Activated CD4-positive, CD25-positive, alpha-beta regulatory T cell treated with anti-CD3 and anti-CD28 coated beads, Interleukin-2, amount 50 U/mL, for 16 hours (primary cell): ENCODE measurements at regions not wholly inside any gene's neighbourhood (a gene's known extent, or its start where the extent isn't known, plus 50 kb on each side); places are given as distances from the start of the nearest gene placed in this dataset.
"Not testable (repeated sequence)": the region's sequence is repeated elsewhere in the genome, so short reads cannot be mapped to it uniquely, and the experiment has no call there.

Source experiments
- DNase-seq: peaks from one replicate; pipeline ENCODE4 v3.0.0-alpha.2; 2020; ENCODE audit warnings: low read depth, low spot score

DNA sequence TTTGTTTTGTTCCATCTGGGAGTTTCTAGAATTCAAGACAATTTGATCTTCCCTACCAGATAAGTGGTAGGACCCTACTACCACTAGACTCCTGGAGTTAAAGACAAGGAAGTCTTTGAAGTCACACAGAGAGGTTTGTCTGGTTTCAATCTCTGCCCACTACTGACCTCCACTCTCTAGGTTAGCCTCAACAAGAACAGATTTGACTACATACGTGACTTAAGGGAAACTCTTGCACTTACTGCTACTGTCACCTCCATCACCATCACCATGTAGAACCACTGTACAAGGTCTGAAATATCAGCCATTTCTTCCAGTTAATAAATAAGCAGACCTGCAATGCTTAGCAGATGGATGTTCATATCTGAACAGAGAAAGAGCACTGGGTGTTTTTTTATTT, 148.3 kb upstream of the ARHGEF26 start:
- DNase-seq, result no peak

DNA sequence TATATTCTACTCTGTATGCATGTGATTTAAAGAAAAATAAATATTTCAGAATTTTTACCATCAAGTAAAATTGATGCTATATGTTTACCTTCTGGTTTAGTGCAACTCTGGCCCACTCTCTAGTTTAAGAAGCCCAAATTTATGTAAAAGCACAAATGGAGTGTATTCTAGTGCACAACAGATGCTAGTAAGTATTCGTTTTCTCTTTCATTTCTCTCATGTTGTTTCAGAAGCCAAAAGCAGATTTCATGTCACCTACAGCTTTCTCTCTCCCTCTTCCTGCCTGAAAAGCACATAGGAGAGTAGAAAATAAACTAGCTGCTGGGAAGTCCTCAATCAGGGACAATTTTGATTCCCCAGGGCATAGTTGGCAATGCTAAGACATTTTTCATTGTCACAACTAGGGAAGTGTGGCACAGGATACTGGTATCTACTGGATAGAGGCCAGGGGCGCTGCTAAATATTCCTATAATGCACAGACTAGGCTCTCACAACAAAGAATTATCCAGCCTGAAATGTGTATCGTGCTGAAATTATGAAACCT, 147.4 kb upstream of the ARHGEF26 start:
- no peak for DNase-seq

DNA sequence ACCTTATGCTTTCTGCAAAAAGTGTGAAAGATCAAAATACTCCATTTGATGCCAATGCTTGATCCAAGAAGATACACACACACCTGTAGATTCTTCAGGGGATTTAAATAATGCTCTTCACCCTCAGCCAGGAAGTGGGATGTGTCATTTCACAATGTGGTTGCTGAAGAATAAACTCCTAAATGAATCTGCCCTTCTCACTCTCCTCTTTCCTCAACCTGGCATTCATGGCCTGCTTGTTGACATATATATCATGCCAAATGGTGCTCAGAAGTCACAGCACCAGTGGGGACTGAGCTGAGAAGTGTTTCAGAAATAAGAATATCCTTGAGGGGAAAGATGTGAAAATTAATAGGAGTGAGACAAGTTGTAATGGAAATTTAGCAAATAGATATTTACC, 146.6 kb upstream of the ARHGEF26 start:
- DNase-seq, result no peak

DNA sequence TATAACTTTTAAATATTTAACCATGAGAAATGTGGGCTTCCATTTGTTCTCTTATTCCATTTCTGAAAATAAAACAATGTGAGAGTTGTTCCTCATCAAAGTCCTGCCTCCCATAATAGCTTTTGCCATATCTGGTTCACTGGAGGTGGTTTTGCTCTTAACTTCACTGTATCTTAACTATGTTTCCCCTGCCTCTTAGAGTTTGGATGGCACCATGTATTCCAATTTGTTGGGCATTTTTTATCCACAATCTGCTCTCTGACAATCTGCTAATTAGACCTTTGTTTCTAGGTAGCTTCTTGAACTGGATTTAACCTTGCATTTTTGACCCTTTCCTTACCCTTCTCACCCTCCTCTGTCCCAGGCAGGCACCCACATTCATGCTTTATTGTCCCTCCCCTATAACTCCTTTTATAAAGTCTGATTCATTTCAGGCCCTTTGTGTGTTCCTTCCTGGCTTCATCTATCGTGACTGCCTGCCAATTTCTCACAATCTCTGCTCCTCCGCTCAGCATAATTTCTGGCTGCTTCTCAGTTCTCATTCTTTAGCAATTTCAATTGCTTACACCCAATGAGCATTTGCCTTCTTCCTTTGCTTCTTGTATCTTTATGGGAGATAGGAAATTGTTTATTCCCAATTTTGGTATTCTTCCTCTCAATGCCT, 144.2 kb upstream of the ARHGEF26 start:
- no peak for DNase-seq

DNA sequence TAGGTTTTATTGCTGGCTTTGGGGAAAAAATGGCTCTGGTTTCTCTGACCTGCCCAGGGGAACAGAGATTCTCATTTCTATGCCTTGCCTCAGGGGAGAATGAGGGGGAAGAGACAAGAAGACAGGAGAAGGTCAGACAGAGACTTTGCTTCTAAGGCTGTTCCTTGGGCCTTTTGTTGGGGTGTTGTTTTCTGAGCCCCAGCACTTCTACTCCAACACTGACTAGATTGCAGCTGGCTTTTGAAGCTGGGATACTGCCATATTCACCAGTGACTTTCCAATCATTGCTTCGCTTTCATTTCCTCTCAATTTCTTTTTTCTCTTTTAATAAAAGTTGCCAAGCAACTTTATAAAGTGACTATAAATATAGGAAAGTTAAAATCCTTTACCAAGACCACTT, 143.2 kb upstream of the ARHGEF26 start:
- no peak for DNase-seq

DNA sequence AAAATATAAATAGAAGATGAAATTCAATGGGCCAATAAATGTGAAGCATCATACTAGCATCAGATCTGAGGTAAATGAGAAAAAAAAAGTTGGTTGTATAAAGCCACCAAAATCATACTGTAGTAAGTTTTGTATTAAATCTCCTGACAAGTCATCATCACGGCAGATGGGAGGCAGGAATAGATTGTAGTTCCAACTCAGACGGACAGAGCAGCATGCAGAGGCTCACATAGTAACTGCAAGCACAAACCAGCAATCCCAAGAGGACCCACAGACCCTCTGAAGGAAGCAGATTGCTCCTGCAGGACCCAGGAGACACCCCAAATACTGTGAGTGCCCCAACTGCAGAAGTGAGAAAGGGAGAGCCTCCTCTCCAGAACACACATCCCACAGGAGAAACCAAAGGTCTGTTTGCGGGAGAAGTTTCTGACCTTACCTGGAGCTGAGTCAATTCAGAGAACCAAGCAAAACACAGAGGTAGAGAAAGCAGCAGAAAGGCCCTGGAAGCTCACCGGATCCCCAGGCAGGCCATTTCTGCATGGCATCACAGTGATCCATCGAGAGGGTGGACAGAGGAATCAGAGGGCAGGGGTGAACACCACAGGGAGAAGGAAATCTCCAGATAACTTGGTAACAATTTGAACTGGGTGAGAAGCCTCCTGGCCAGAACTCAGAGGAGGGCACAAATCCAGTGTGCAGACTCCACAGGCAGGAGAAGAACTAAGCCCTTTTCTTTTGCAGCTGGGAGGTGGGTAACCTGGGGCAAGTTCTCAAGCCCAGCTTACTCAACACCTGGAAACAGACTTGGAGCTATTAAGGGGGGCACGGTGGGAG, 141.6 kb upstream of the ARHGEF26 start:
- DNase-seq, result no peak

DNA sequence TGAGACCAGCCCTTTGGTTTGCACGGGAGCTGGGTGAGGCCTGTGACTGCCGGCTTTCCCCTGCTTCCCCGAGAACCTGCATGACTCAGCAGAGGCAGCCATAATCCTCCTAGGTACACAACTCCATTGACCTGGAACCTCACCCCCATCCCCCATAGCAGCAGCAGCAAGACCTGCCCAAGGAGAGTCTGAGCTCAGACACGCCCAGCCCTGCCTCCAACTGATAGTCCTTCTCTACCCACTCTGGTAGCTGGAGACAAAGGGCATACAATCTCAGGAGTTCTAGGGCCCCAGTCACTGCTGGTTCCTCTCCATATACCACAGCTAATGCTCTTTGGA, 141.0 kb upstream of the ARHGEF26 start:
- no peak for DNase-seq

DNA sequence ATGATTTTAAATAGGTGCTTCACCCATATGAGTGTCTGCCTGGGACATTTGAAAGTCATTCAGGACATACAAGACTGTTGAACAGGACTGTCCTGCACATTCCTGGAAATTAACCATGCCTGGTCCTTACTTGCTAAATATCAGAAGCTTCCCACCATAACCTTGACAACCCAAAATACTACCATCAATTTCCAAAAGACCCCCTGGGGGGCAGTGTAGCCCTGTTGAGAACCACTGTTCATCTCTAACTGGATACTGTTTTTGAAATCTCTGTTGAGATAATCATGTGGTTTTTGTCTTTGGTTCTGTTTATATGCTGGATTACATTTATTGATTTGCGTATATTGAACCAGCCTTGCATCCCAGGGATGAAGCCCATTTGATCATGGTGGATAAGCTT, 123.8 kb upstream of the ARHGEF26 start:
- not testable (repeated sequence) for DNase-seq

DNA sequence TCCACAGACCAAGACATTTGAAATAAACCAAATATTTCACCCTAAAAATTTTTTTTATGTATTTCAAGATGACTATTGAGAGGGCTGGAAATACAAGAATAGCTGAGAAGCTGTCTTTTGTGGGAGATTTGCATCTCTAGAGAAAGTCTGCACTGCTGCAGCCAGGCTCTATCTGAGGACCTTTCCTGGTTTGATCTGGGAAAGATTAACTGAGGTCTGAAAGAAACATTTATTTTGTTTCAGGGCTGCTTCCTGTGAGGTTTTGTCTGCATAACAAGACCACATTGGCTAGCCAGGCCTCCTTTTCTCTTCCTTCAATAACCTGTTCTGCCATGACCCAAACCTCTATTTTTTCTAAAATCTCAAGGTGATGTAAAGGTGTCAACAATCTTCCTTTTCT, 117.5 kb upstream of the ARHGEF26 start:
- DNase-seq, result no peak

DNA sequence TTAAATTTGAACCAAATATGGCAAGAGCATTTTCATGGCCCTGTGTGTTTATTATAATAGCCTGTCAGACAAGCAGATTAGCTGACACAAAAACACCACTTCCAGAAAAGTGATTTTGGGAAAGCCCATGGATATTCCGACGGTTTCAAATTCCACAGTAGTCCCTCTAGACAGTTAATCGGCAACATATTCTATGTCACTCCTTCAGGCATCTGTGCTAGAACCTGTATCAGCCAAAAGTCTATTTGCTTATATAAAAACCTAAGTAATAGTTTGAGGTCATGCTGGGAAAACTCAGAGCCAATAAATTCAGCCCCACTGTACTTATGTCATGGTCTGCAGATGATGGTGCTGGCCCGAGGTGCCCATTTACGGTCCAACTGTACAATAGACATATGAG, 110.2 kb upstream of the ARHGEF26 start:
- DNase-seq, result no peak

DNA sequence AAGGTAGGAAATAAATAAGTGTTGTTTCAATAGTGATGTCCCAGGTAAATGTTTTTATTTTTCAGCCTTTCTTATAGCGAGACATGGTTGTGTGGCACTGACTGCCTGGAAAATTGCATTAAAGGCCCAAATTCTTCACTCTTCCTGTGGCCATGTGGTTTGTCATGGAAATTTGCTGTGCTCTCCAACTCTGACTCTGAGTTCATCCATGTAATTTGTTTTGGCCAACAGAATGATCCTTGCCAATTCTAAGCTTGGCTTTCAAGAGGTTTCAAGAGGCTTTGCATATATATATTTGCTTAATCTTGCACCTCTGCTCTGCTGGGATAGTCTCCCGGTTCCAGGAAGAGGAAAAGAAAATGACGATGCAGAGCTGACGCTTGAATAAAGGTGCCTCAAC, 107.5 kb upstream of the ARHGEF26 start:
- DNase-seq, result no peak

DNA sequence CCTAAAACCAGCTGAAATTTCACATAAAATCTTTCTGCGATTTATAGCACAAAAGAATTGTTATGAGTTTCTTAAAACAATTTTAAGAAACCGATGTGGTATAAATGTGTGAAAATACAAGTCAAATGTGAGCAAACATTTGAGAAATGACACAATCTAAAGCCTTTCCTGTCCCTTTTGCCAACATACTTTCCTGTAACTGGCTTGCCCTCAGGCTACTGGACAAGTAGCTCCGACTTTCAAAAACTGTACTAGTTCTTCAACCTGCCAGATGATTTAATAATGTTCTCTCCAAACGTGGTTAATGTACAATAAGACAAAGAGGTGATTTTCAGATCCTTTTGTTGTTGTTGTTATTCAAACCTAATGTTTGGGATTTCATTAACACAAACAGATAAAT, 105.9 kb upstream of the ARHGEF26 start:
- no peak for DNase-seq

DNA sequence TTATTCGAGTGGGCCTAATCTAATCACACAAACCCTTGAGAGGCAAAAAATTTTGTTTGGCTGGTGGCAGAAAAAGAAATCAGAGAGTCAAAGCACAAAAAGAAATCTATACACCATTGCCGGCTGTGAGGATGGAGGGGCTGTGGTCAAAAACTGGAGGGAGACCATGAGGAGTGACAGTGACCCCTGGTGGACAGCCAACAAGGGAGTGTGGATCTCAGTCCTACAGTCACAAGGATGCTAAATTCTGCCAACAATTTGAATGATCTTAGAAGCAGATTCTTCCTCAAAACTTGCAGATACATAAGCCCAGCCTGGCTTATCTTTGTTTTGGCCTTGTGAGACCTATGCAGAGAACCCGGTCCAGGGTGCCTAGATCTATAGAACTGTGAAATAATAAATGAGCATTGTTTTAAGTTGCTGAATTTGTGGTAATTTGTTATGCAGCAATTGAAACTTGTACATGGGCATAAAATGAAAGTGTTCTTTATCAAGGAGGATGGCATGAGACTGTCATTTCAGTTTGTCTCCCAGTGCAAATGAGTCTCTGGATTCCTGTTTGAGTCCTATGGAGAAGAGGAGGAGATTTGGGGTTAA, 103.0 kb upstream of the ARHGEF26 start:
- no peak for DNase-seq

DNA sequence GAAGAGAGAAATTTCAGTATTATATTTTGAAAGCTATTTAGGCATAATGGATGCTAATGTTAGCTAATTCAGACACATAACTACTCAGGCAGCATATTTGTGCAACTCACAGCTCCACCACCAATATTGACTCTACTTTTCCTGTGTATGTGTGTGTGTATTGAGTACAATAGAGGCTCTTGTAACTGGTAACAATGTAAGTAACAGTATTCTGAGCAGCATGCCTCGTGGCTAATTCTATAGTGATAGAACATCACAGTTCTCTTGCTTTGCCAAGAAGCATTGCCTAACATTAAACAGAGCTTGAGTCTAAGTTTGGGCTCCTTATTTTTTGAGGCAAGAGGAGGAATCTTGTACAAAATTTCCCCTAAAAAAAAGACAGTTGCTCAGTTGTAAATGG, 98.6 kb upstream of the ARHGEF26 start:
- no peak for DNase-seq

DNA sequence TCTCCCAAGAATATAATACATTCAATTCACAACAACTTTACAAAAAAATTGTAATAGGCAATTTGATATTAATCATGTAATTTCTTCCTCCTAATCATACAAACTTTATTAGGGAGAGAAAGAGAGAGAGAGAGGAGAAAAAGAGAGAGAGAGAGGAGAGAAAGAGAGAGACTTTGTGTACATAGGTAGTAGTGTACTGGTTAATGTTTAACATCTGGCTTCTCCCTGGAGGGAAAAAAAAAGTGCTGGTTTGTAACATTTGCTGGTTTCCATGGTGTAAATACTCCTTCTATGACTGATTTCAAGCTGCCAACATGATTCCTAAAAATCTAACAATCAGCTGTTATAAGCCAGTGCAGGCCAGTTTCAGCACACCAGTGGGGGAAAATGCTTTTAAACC, 98.0 kb upstream of the ARHGEF26 start:
- DNase-seq, result no peak

DNA sequence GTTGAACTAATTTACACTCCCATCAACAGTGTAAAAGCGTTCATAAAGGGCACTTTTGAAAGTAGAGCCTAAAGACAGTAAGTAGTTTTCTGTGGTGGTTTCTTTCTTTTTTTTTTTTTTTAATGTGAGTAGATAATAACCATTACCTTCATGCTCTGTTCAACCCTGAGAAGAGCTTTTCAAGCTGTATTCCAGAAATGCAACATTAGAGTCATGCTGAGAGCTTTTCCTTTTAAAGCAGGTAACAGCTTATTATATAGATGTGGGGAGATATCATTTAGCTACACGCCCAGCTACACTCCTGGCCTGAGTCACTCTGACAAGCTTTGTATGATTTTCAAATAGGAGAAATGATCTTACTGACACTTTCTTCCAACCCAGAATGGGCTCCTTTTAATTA, 96.2 kb upstream of the ARHGEF26 start:
- DNase-seq, result no peak

DNA sequence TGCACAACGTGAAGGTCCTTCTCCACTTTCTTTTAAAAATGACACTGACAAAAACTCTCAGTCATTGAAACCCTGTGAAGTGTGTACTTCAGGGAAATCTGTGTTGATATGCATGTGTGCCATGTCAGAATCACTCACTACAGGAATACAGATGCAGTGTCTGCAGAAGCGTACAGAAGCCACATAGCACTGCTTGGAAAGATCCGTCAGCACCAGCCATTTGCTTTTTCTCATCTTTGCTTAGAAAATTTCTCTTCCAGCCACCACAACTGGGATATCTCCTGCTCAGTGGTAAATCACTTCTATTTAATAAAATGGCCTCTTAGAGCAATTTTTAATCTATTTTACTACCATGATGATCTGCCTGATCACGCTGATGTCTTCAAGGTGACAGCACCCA, 91.3 kb upstream of the ARHGEF26 start:
- DNase-seq, result no peak

DNA sequence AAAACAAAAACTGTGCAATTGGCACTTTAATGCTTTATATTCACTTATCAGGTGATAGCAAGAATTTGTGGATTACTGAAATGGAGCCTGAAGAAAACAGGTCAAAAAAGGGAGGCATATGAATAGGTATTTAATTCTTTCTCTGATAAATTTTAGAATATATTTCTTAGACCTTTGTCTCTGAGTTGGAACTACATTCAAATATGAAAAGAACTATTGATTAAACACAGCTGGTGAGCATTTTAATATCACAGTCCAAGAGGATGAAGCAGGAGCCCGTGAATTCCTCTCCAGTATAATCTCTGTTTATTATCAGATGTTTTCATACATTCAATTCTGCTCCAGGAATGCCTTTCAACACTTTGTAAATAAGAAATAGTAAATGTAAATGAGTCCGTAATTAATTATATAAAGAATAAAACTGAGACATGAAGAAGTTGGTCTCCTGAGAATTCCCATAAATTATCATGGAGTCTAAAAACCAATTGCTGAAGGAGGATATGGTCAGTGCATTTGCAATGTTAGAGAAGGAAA, 86.3 kb upstream of the ARHGEF26 start:
- no peak for DNase-seq

DNA sequence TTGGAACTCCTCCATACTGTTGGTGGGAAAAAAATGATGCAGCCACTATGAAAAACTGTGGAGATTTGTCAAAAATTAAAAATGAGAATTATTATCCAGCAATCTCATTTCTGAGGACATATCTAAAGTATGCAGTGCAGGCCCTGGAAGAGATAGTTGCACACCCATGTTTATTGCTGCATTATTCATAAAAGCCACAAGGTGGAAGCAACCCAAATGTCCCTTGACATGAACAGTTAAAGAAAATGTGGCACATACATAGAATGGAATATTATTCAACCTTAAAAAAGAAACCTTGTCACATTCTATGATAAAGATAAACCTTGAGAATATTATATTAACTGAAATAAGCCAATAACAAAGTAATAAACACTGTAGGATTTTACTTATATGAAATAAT, 80.9 kb upstream of the ARHGEF26 start:
- no peak for DNase-seq

DNA sequence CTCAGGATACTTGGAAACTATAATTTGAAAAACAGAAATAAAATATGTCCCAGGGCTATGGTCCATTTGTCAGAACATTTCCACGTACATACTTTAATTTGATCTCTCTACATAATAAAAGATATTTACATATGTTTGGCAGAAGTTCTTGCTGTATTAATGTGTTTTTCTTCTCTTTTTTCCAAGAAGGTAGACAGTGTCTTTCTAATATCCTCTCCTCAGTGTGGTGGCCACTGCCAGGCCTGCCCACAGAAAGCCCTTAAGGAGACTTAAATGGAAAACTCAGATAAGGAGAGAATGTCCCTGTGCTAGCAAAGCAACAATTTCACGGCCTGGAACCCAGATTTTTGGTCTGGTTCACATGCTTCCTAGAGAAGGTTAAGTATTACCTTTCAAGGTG, 76.5 kb upstream of the ARHGEF26 start:
- no peak for DNase-seq

DNA sequence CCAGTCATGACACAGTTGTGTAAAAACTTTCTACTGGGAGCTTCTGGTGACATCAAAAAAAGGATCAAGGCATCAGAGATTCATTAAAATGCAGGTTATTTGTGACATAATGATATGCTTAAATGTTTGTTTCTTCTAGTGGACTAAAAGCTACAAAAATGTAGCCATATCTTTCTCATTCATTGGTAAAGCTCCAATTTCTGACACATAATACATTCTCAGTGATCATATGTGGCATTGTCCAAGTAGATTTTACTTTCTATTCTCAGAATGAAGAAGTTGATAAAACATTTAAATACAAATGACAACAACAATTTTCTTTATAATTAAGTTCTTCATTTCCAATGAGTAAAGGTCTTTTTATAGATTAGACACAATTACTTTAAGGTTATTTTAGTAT, 71.0 kb upstream of the ARHGEF26 start:
- no peak for DNase-seq

DNA sequence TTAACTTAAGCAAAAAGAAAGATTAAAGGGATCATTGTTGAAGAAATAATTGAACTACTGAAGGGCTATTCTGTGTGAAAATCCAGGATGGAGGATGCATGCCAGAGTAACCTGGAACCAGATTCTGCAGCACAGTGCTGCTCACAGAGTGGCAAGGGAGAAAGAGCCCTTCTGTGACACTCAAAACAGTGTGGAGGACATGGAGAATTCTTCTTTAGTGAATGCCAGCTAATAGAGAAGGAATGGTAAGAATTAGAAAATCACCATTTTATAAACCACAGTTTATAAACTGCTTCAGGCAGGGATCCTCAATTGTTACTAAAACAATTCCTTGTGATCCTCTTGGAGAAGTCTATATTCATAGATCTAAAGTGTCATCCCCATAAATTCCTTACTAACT, 70.4 kb upstream of the ARHGEF26 start:
- no peak for DNase-seq

DNA sequence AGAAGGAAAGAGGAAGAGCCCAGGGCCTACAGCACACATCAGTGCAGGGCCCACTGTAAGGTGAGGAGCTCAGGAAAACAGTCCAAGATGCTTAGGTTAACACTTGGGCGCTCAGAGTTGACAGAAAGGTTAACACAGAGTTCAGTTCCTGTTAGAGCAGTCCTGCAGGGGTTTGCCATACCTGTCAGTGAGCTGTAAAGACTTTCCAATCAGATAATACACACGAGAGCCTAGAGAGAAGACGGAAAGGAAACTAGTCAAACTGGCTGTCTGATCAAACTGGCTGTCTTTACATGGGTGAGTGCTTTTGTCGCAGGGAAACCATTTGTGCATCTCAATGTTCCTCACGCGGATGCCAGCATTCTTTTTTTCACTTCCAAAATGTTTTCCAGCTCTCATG, 61.4 kb upstream of the ARHGEF26 start:
- DNase-seq, result no peak
